Activated B cell treated with CpG ODN at 0.5 μM for 24 hours (primary cell): ENCODE measurements at regions not wholly inside any gene's neighbourhood (a gene's known extent, or its start where the extent isn't known, plus 50 kb on each side); places are given as distances from the start of the nearest gene placed in this dataset.

Source experiments
- ATAC-seq: fragments of 200-7000 bp; cut with Tn5 transposase; one replicate; pipeline ENCODE4 v1.10.0; 2021; ENCODE audit warnings: low read depth, mild to moderate bottlenecking, moderate library complexity
- CTCF ChIA-PET: fragments of 350-600 bp; sonication (Branson Sonifier 250); formaldehyde crosslinking; loops from one replicate; lab custom pipeline; 2021; ENCODE audit warnings: antibody characterized with exemption; lab: Charles Lee
- POLR2A ChIA-PET: fragments of 350-600 bp; sonication (Branson Sonifier 250); formaldehyde crosslinking; loops from one replicate; lab custom pipeline; 2021; ENCODE audit warnings: antibody characterized with exemption; lab: Charles Lee
- DNase-seq: peaks from one replicate; pipeline ENCODE4 v3.0.0; 2022
- H3K27ac Mint-ChIP-seq: one replicate; pipeline ENCODE4 v1.8.0; 2020; ENCODE audit warnings: mixed read lengths
- H3K27me3 Mint-ChIP-seq: one replicate; pipeline ENCODE4 v1.8.0; 2021; ENCODE audit warnings: mixed read lengths
- H3K36me3 Mint-ChIP-seq: one replicate; pipeline ENCODE4 v1.8.0; 2021; ENCODE audit warnings: low read depth, mixed read lengths
- H3K4me1 Mint-ChIP-seq: one replicate; pipeline ENCODE4 v1.8.0; 2021; ENCODE audit warnings: mixed read lengths
- H3K4me3 Mint-ChIP-seq: one replicate; pipeline ENCODE4 v1.8.0; 2020; ENCODE audit warnings: mild to moderate bottlenecking, mixed read lengths
- H3K9me3 Mint-ChIP-seq: one replicate; pipeline ENCODE4 v1.8.0; 2020; ENCODE audit warnings: mixed read lengths
- CTCF ChIP-seq: fragments of 200-600 bp; IDR thresholded peaks from one replicate; pipeline ENCODE4 v1.8.0; 2022; ENCODE audit warnings: antibody characterized with exemption, mild to moderate bottlenecking
- intact Hi-C: fragments of 100-400 bp; cut with micrococcal nuclease; formaldehyde crosslinking; loops from one replicate; pipeline ENCODE4 v1.15.1; 2024

GRCh38 chr5:88518131-88519016 lies 249.7 kb upstream of the TMEM161B start:
- no peak overlapping the region for H3K4me3 Mint-ChIP-seq
- POLR2A ChIA-PET: no interaction called here
- DNase-seq: no peak
- no peak for TF ChIP-seq CTCF
- H3K27ac Mint-ChIP-seq: no peak overlapping the region
- H3K4me1 Mint-ChIP-seq: no peaks in the 10 kb centered on the region
- CTCF ChIA-PET: no interaction called here
- intact Hi-C loops: no loop called here
- H3K36me3 Mint-ChIP-seq: no peaks in the 10 kb centered on the region
- H3K9me3 Mint-ChIP-seq: no peaks in the 10 kb centered on the region
- no peak for ATAC-seq
- peaks cover 6% of the 10 kb centered on the region for H3K27me3 Mint-ChIP-seq

- CTCF ChIA-PET: no interaction called here
- H3K36me3 Mint-ChIP-seq: no peaks in the 10 kb centered on the region
- DNase-seq (no peak), ATAC-seq (no peak)
- H3K27me3 Mint-ChIP-seq: peaks cover 6% of the 10 kb centered on the region
- no peaks in the 10 kb centered on the region for H3K9me3 Mint-ChIP-seq
- no peaks in the 10 kb centered on the region for H3K4me1 Mint-ChIP-seq
- H3K4me3 Mint-ChIP-seq: no peak overlapping the region
- intact Hi-C loops: no loop called here
- no peak for TF ChIP-seq CTCF
- no peak overlapping the region for H3K27ac Mint-ChIP-seq
- POLR2A ChIA-PET: no interaction called here
These were observed 247.5 kb upstream of the TMEM161B start for GRCh38 chr5:88515881-88516819.

DNA sequence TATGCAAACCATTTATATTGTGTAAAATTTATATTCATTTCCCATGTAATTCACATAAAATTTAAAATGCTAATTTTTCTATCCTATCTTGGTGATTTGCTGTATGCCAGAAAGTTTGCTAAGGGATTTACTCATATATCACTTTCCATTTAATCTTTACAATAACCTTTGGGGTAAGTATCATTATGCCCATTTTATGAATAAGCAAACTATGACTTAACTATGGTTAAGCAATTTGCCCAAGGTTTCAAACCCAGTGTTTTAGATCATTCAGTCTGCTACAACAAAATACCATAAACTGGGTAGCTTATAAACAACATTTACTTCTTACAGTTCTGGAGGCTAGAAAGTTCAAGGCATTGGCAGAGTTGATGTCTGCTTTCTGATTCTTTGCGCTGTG lies 246.4 kb upstream of the TMEM161B start:
- no peaks in the 10 kb centered on the region for H3K9me3 Mint-ChIP-seq
- POLR2A ChIA-PET: no interaction called here
- DNase-seq: no peak
- no peak overlapping the region for H3K27ac Mint-ChIP-seq
- no peak for TF ChIP-seq CTCF
- ATAC-seq: no peak
- intact Hi-C loops: no loop called here
- peaks cover 5% of the 10 kb centered on the region for H3K27me3 Mint-ChIP-seq
- no peak overlapping the region for H3K4me3 Mint-ChIP-seq
- H3K4me1 Mint-ChIP-seq: no peaks in the 10 kb centered on the region
- CTCF ChIA-PET: no interaction called here
- no peaks in the 10 kb centered on the region for H3K36me3 Mint-ChIP-seq

- no peak for TF ChIP-seq CTCF
- H3K9me3 Mint-ChIP-seq: no peaks in the 10 kb centered on the region
- peaks cover 7% of the 10 kb centered on the region for H3K27me3 Mint-ChIP-seq
- DNase-seq: no peak
- CTCF ChIA-PET: no interaction called here
- no peaks in the 10 kb centered on the region for H3K4me1 Mint-ChIP-seq
- no peak overlapping the region for H3K4me3 Mint-ChIP-seq
- no peaks in the 10 kb centered on the region for H3K36me3 Mint-ChIP-seq
- POLR2A ChIA-PET: no interaction called here
- intact Hi-C loops: no loop called here
- H3K27ac Mint-ChIP-seq: no peak overlapping the region
- ATAC-seq: no peak
These were observed 240.8 kb upstream of the TMEM161B start for GRCh38 chr5:88509403-88509802.

GRCh38 chr5:88507261-88507660 lies 238.6 kb upstream of the TMEM161B start:
- Mint-ChIP-seq H3K9me3 (no peaks in the 10 kb centered on the region), H3K36me3 (no peaks in the 10 kb centered on the region), H3K4me1 (peaks cover 9% of the 10 kb centered on the region), H3K27me3 (peaks cover 7% of the 10 kb centered on the region), H3K4me3 (no peak overlapping the region), H3K27ac (no peak overlapping the region)
- intact Hi-C loops: no loop called here
- ChIA-PET POLR2A (no interaction called here), CTCF (no interaction called here)
- no peak for DNase-seq
- no peak for ATAC-seq
- TF ChIP-seq CTCF: no peak
